ENCODE measurements at regions not wholly inside any gene's neighbourhood (a gene's known extent, or its start where the extent isn't known, plus 50 kb on each side); places are given as distances from the start of the nearest gene placed in this dataset.

DNA sequence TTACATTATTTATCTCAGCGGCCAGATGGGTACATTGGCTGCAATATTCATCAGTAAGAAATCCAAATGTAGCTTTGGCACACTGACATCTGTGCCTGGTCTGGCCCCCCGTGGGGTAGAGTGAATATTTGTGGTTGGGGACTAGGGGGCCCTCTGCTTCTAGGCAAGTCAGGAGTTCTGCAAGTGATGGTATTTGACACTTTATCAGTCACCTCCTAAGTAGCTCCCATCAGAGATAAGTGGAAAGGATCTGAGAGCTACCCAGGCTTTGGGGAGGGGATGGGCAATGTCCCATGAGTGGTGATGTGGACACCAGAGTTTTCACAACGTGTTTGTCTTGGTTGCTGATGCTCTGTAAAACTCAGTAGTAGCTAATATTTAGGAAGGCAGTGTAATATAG lies 609.9 kb upstream of the RBFOX1 start:
- TF ChIP-seq POLR2A (IDR thresholded peaks at IDR 0.05; ENCODE audit: low read depth, low read length) (no peak), RCOR1 (IDR thresholded peaks at IDR 0.05; ENCODE audit: insufficient replicate concordance, low read length) (no peak), SMC3 (IDR thresholded peaks at IDR 0.05; ENCODE audit: low read depth, low read length) (no peak), MXI1 (IDR thresholded peaks at IDR 0.05; ENCODE audit: borderline replicate concordance, low read depth, low read length) (no peak), MAFK (IDR thresholded peaks at IDR 0.05; ENCODE audit: low read depth, low read length) (no peak), BHLHE40 (IDR thresholded peaks at IDR 0.05; ENCODE audit: low read depth, low read length) (no peak)
- TF ChIP-seq, protein P1, sequence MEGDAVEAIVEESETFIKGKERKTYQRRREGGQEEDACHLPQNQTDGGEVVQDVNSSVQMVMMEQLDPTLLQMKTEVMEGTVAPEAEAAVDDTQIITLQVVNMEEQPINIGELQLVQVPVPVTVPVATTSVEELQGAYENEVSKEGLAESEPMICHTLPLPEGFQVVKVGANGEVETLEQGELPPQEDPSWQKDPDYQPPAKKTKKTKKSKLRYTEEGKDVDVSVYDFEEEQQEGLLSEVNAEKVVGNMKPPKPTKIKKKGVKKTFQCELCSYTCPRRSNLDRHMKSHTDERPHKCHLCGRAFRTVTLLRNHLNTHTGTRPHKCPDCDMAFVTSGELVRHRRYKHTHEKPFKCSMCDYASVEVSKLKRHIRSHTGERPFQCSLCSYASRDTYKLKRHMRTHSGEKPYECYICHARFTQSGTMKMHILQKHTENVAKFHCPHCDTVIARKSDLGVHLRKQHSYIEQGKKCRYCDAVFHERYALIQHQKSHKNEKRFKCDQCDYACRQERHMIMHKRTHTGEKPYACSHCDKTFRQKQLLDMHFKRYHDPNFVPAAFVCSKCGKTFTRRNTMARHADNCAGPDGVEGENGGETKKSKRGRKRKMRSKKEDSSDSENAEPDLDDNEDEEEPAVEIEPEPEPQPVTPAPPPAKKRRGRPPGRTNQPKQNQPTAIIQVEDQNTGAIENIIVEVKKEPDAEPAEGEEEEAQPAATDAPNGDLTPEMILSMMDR (conservative IDR thresholded peaks at IDR 0.05; ENCODE audit: low read depth, low read length), result no peak
- TF ChIP-seq, protein P2, sequence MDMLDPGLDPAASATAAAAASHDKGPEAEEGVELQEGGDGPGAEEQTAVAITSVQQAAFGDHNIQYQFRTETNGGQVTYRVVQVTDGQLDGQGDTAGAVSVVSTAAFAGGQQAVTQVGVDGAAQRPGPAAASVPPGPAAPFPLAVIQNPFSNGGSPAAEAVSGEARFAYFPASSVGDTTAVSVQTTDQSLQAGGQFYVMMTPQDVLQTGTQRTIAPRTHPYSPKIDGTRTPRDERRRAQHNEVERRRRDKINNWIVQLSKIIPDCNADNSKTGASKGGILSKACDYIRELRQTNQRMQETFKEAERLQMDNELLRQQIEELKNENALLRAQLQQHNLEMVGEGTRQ (IDR thresholded peaks at IDR 0.05; ENCODE audit: low read depth, low read length), result no peak
- TF ChIP-seq, protein P3, sequence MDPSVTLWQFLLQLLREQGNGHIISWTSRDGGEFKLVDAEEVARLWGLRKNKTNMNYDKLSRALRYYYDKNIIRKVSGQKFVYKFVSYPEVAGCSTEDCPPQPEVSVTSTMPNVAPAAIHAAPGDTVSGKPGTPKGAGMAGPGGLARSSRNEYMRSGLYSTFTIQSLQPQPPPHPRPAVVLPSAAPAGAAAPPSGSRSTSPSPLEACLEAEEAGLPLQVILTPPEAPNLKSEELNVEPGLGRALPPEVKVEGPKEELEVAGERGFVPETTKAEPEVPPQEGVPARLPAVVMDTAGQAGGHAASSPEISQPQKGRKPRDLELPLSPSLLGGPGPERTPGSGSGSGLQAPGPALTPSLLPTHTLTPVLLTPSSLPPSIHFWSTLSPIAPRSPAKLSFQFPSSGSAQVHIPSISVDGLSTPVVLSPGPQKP (IDR thresholded peaks at IDR 0.05; ENCODE audit: borderline replicate concordance, low read depth, low read length), result no peak
